Cardiac muscle cell (in vitro differentiated cells and primary cell): ENCODE measurements at regions not wholly inside any gene's neighbourhood (a gene's known extent, or its start where the extent isn't known, plus 50 kb on each side); places are given as distances from the start of the nearest gene placed in this dataset.

Experiments
- DNase-seq, 2 donors: peaks; one replicate each; pipeline versions ENCODE4 v3.0.0 to v3.0.0-alpha.2; 2010 to 2017; ENCODE audit warnings: low read depth in 1 of 2, low spot score in 1 of 2
- H3K27ac ChIP-seq: fragments of 200-600 bp; sonication (generic); 2 replicates; pipeline ENCODE4 v1.5.1; 2016
- H3K27me3 ChIP-seq: fragments of 200-600 bp; sonication (generic); 2 replicates; pipeline ENCODE4 v1.6.0; 2016; ENCODE audit warnings: control low read depth
- H3K36me3 ChIP-seq: fragments of 200-600 bp; sonication (generic); 2 replicates; pipeline ENCODE4 v1.5.1; 2016; ENCODE audit warnings: control low read depth
- H3K4me1 ChIP-seq: fragments of 200-600 bp; sonication (generic); 2 replicates; pipeline ENCODE4 v1.8.1; 2017; ENCODE audit warnings: low read depth, mild to moderate bottlenecking, mixed run types
- H3K4me3 ChIP-seq: fragments of 200-600 bp; sonication (generic); 2 replicates; pipeline ENCODE4 v1.5.1; 2016; ENCODE audit warnings: mild to moderate bottlenecking
- H3K9me3 ChIP-seq: fragments of 200-600 bp; sonication (generic); 2 replicates; pipeline ENCODE4 v1.5.1; 2017; ENCODE audit warnings: low read depth, mild to moderate bottlenecking, control low read depth
- CTCF ChIP-seq: IDR thresholded peaks from 2 replicates; pipeline ENCODE4 v1.5.1; 2012; ENCODE audit warnings: low read depth, mild to moderate bottlenecking, low read length

- H3K4me3 ChIP-seq, result no peak overlapping the region
- no peak for DNase-seq
- TF ChIP-seq CTCF, result no peak
Observed at GRCh38 chr3:190912736-190913135, 50.2 kb upstream of the GMNC start.

More at GRCh38 chr3:190912736-190913135, 50.2 kb upstream of the GMNC start:
- Histone ChIP-seq H3K27ac (no peak overlapping the region), H3K27me3 (no peaks in the 10 kb centered on the region), H3K36me3 (no peaks in the 10 kb centered on the region), H3K9me3 (no peaks in the 10 kb centered on the region), H3K4me1 (no peaks in the 10 kb centered on the region)
